ENCODE measurements at regions not wholly inside any gene's neighbourhood (a gene's known extent, or its start where the extent isn't known, plus 50 kb on each side); places are given as distances from the start of the nearest gene placed in this dataset.

- Histone ChIP-seq H3K4me3 (no peak overlapping the region), H3K9me3 (no peaks in the 10 kb centered on the region), H3K36me3 (no peaks in the 10 kb centered on the region), H3K27me3 (no peaks in the 10 kb centered on the region), H3K4me1 (peaks cover 0 to 21% (median 10%) of the 10 kb centered on the region in 4 donors), H3K27ac (no peak overlapping the region)
- DNase-seq = no peak
- 89 to 92% methylated on average over 4 of the region's 4 CpGs for WGBS, 2 donors
- intact Hi-C loops (cut with DNase I) = no loop called here
- TF ChIP-seq EP300 (IDR thresholded peaks at IDR 0.05) = no peak
- TF ChIP-seq POLR2AphosphoS5 (IDR thresholded peaks at IDR 0.05) = no peak
- TF ChIP-seq POLR2A (IDR thresholded peaks at IDR 0.05) = no peak
- TF ChIP-seq CTCF (IDR thresholded peaks at IDR 0.05) = no peak
Measured at GRCh38 chr20:17868151-17868550, 100.4 kb downstream of the SNX5 start.

- DNase-seq = no peak
- TF ChIP-seq CTCF (IDR thresholded peaks at IDR 0.05) (no peak), POLR2AphosphoS5 (IDR thresholded peaks at IDR 0.05) (no peak), POLR2A (IDR thresholded peaks at IDR 0.05) (no peak)
- Histone ChIP-seq H3K27me3 (no peaks in the 10 kb centered on the region), H3K9me3 (no peaks in the 10 kb centered on the region), H3K4me1 (peaks cover 0 to 20% (median 9%) of the 10 kb centered on the region in 4 donors), H3K4me3 (no peak overlapping the region), H3K27ac (peak overlapping the region in 2 of 4 donors; percentile 29 to 33), H3K36me3 (no peaks in the 10 kb centered on the region)
- WGBS, 2 donors = 72 to 83% methylated on average over 10 of the region's 10 CpGs
- intact Hi-C loops (cut with DNase I) = no loop called here
Measured at GRCh38 chr20:17867131-17867925, 101.3 kb downstream of the SNX5 start.

- DNase-seq = no peak
Measured at GRCh38 chr20:17866234-17867001, 102.2 kb downstream of the SNX5 start.

DNA sequence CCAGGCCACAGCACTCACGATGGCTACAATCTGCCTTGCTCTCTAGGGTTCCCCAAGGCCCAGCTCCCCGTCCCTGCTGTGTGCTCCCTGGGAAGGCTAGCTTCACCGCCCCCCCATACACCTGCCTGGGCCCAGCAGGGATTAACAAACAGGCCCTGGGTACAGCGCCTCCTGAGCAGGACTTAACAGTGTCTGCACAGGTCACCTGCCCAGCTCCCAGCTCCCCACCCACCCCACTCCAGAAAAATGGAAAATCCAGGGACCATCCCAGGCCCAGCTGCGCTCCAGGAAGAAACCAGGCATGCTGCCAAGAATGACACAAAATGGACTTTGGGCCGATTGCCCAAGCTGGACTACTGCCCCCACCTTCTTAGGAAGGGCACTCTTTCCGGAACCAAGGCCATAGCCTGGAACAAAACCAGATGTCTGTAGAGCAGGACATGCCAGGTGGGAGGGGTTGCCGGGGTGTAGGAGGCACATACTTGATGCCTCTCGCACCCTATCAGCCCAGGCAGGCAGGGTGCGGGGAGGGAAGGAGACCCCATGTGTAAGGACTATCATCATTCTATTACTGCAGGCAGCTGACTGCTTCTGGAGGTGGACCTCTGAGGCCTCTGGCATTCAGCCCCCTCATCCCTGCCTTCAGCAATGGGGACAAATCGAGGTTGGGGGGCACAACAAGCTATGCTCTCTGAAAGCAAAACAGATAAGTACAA lies 104.9 kb downstream of the SNX5 start:
- intact Hi-C loops (cut with DNase I) = no loop called here
- DNase-seq = no peak
- Histone ChIP-seq H3K27ac (peak overlapping the region in 2 of 4 donors; percentile 11 to 19), H3K9me3 (no peaks in the 10 kb centered on the region), H3K4me1 (peaks cover 0 to 11% (median 9%) of the 10 kb centered on the region in 4 donors), H3K36me3 (no peaks in the 10 kb centered on the region), H3K27me3 (no peaks in the 10 kb centered on the region), H3K4me3 (no peak overlapping the region)
- WGBS, 2 donors = 38 to 72% methylated on average over 11 of the region's 11 CpGs
- TF ChIP-seq POLR2AphosphoS5 (IDR thresholded peaks at IDR 0.05) (peak in 3 of 4 donors; percentile 38 to 66 (median 52)), POLR2A (IDR thresholded peaks at IDR 0.05) (no peak), CTCF (IDR thresholded peaks at IDR 0.05) (no peak), EP300 (IDR thresholded peaks at IDR 0.05) (no peak)

More at GRCh38 chr20:17866234-17867001, 102.2 kb downstream of the SNX5 start:
- intact Hi-C loops (cut with DNase I) = no loop called here
- TF ChIP-seq EP300 (IDR thresholded peaks at IDR 0.05) (no peak), CTCF (IDR thresholded peaks at IDR 0.05) (no peak), POLR2A (IDR thresholded peaks at IDR 0.05) (no peak), POLR2AphosphoS5 (IDR thresholded peaks at IDR 0.05) (no peak)
- Histone ChIP-seq H3K4me1 (peaks cover 0 to 20% (median 9%) of the 10 kb centered on the region in 4 donors), H3K27ac (peak overlapping the region in 1 of 4 donors; percentile 33), H3K9me3 (no peaks in the 10 kb centered on the region), H3K27me3 (no peaks in the 10 kb centered on the region), H3K4me3 (no peak overlapping the region), H3K36me3 (no peaks in the 10 kb centered on the region)
- WGBS, 2 donors = 93 to 94% methylated on average over 7 of the region's 7 CpGs
